DND-41 (cell line): ENCODE measurements at regions not wholly inside any gene's neighbourhood (a gene's known extent, or its start where the extent isn't known, plus 50 kb on each side); places are given as distances from the start of the nearest gene placed in this dataset.

Source experiments
- EZH2 ChIP-seq: IDR thresholded peaks from 3 replicates; pipeline ENCODE4 v1.6.1; 2012; ENCODE audit warnings: borderline replicate concordance, low read depth, mild to moderate bottlenecking, moderate library complexity, low read length, inconsistent platforms; ENCODE audit not compliant: severe bottlenecking
- TF ChIP-seq, protein P1 (sequence below): IDR thresholded peaks from 2 replicates; pipeline ENCODE4 v1.5.1; 2012; ENCODE audit warnings: borderline replicate concordance, low read length, moderate library complexity, mild to moderate bottlenecking; ENCODE audit not compliant: poor library complexity, severe bottlenecking; ENCODE audit errors: extremely low read depth

- no peak for TF ChIP-seq EZH2
- TF ChIP-seq, protein P1, sequence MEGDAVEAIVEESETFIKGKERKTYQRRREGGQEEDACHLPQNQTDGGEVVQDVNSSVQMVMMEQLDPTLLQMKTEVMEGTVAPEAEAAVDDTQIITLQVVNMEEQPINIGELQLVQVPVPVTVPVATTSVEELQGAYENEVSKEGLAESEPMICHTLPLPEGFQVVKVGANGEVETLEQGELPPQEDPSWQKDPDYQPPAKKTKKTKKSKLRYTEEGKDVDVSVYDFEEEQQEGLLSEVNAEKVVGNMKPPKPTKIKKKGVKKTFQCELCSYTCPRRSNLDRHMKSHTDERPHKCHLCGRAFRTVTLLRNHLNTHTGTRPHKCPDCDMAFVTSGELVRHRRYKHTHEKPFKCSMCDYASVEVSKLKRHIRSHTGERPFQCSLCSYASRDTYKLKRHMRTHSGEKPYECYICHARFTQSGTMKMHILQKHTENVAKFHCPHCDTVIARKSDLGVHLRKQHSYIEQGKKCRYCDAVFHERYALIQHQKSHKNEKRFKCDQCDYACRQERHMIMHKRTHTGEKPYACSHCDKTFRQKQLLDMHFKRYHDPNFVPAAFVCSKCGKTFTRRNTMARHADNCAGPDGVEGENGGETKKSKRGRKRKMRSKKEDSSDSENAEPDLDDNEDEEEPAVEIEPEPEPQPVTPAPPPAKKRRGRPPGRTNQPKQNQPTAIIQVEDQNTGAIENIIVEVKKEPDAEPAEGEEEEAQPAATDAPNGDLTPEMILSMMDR, result no peak
These were observed 161.1 kb downstream of the PHF8 start for GRCh38 chrX:53883196-53883595.
